ENCODE measurements at regions not wholly inside any gene's neighbourhood (a gene's known extent, or its start where the extent isn't known, plus 50 kb on each side); places are given as distances from the start of the nearest gene placed in this dataset.
"Not testable (repeated sequence)": the region's sequence is repeated elsewhere in the genome, so short reads cannot be mapped to it uniquely, and the experiment has no call there.

GRCh38 chr10:131363416-131363815 lies 51.9 kb upstream of the TCERG1L start:
- DNase-seq (ENCODE audit: low read depth): no peak

- DNase-seq (ENCODE audit: low read depth): no peak
These were observed 60.0 kb upstream of the TCERG1L start for GRCh38 chr10:131371571-131371970.

- DNase-seq (ENCODE audit: low read depth): no peak
These were observed 70.1 kb upstream of the TCERG1L start for GRCh38 chr10:131381576-131381975.

DNA sequence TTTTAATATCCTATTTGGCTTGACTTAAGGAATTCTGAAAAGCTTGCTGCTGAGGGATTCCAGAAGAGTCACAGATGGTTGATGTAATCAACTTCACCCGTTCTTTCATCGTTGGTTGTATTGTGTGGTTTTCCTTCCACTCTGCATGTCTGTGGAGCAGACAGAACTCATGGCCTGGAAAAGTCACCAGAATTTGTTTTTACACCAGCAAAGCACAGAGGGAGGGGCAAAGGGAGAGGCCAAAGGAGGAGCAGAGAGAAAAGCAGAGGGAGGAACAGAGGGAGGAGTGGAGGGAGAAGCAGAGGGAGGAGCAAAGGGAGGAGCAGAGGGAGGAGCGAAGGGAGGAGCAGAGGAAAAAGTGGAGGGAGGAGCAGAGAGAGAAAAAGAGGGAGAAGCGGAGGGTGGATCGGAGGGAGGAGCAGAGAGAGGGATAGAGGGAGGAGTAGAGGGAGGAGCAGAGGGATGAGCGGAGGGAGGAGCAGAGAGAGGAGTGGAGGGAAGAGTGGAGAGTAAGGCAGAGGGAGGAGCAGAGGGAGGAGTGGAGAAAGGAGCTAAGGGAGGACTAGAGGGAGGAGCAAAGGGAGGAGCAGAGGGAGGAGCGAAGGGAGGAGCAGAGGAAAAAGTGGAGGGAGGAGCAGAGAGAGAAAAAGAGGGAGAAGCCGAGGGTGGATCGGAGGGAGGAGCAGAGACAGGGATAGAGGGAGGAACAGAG lies 73.8 kb upstream of the TCERG1L start:
- DNase-seq (ENCODE audit: low read depth): not testable (repeated sequence)

GRCh38 chr10:131387018-131387529 lies 75.6 kb upstream of the TCERG1L start:
- DNase-seq (ENCODE audit: low read depth): no peak

DNA sequence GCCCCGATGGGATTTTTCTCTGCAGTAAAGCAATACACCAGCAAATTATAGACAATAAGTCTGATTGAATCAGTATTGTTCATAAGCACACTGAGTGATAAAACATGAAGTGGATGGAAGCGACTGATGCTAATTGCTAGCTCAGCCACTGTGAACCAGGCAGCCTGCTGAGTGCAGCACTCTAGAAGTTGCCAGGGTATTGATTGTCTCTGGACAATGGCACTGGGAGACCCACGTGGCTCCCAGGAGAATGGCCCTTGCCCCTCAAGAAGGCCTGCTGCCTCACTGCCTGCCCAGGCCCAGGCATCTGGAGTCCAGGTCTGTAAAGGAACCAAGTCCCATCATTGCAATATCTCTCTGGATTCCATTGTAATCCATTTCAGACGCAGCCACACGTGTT lies 80.4 kb upstream of the TCERG1L start:
- no peak for DNase-seq (ENCODE audit: low read depth)

DNA sequence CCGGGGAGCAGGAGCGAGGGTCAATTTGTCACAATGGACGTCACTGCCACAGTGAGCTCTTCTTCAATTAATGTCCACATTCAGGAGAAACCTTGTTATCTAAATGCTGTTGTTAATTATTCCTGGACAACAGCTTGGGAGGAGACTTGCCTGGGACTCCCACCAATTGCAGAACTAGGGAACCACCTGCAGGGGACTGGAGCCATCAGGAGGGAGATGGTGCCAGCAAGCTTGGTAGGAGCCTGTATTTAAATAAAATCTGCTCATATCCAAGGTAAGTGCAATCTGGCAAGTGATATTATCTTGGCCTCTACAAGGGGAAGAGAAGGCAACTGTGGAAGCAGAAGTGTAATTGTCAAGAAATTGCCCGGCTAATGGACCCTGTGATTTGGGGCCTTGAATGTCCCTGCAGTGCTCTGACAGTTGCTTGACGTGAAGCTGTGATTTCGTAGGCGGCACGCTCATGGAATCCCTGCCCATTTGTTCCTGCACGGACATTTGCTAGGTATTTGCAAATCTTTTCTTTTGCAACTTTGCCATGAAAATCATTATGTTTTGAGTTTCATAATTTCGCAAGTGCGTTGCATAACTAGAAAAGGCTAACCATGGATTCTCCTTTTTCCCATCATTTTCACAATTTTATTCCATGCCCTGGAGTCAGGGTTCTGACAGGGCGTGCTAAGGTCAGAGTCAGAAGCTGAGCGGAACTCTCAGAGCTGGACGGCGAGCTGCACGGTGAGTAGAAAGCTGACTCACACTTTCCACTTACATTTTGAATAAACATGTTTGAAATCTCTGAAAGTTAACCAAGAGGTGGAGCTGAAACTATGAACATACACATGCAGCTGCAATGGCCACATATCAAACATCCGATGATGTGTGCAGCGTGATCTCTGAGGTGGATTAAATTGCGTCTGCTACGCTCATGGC lies 84.9 kb upstream of the TCERG1L start:
- DNase-seq (ENCODE audit: low read depth): no peak

DNA sequence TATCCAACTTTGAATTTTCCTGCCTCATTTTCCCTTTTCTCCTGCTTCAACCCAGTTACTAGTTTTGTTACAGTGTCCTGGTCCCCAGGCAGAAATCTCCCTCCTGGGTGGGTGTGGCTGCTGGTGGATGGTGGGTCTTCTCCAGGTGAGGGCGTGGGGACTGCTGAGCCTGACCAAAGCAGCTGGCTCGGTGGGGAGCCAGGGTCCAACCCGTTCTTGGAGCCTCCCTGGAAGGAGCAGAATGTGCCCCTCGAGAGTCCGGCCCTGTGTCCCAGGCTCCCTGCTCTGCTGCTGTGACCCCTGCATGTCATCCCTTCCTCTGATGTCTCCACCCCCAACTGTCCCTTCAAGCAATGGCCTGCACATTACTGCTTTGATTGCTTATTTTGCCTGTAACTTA lies 86.6 kb upstream of the TCERG1L start:
- DNase-seq (ENCODE audit: low read depth): no peak

DNA sequence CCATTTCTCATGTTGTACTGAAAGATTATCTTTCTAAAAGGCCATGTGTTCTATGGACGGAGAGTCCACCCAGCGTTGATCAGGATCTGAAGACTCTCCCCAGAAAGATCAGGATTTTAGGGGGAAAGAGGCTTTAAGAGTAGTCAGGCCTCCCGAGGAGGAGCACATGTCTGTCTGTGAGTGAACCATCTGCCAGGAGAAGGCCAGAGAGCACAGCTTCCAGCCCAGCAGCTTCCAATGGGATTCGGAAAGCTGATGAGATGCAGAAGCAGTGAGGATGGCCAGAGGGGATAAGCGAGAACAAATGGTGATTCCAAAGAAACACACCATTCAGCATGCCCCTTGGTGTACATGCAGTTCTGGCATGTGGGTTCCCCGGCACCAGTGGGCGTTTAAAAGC lies 88.5 kb upstream of the TCERG1L start:
- DNase-seq (ENCODE audit: low read depth): no peak

- no peak for DNase-seq (ENCODE audit: low read depth)
These were observed 89.0 kb upstream of the TCERG1L start for GRCh38 chr10:131400513-131400912.

DNA sequence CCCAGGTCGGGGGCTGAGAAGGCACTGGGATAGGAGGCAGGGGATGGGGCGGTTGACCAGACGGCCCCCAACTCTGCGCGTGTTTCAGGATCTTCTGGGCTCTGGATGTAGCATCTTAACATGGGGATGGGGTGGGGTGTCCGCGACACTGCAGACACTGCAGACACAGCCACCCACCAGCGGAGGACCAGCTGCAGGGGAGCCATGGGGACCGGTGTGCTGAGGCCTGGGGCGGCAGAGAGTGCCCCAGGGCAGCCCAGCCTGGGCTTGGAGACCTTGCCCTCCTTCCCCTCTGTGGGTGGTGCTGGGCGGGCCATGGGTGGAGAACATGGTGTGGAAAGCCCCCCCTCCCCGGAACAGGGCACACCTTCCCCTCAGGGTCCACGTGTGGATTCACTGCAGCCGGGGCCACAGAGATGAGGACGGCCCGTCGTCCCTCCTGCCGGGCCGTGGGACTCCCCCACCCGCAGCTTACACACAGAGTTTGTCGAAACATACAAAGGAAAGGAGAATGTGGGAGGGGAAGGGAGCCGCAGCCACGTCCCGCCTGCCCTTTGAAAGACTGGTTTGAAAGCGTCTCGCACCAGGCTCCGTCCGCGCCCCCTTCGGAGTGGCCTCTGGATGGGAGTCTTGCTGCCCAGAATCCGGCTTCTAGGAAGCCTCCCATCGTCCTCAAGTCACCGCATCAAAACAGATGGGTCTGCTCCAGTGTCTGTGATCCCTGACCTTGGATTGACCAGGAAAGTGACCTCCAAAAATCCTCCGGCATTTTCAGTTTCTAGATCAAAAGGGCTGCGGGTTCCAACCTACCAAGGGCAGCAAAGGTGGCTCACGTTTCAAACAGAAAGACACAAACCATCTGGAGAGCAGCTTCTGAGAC lies 91.5 kb upstream of the TCERG1L start:
- DNase-seq (ENCODE audit: low read depth): no peak

DNA sequence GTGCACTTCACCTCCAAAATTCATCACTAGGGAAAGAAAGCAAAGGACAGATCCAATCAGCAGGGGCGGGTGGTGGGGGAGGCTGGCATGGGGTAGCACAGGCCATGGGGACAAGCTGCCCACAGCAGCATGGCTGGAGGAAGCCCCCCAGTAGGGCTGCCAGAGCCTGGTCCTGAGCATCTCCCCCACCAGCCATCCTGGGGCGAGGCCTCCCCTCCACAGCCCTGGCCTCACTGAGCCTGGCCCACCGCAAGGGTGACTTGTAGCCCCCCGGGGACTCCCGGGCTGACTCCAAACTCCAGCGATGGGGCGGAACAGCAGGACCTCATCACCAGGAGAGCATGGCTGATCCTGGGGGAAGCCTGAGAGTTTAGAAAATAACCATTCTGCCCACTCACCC lies 92.4 kb upstream of the TCERG1L start:
- no peak for DNase-seq (ENCODE audit: low read depth)

GRCh38 chr10:131404886-131405285 lies 93.4 kb upstream of the TCERG1L start:
- DNase-seq (ENCODE audit: low read depth): no peak

- no peak for DNase-seq (ENCODE audit: low read depth)
These were observed 95.3 kb upstream of the TCERG1L start for GRCh38 chr10:131406676-131407392.

GRCh38 chr10:131418681-131419080 lies 107.2 kb upstream of the TCERG1L start:
- no peak for DNase-seq (ENCODE audit: low read depth)

GRCh38 chr10:131419797-131420196 lies 108.3 kb upstream of the TCERG1L start:
- DNase-seq (ENCODE audit: low read depth): no peak

GRCh38 chr10:131420867-131421266 lies 109.3 kb upstream of the TCERG1L start:
- no peak for DNase-seq (ENCODE audit: low read depth)

DNA sequence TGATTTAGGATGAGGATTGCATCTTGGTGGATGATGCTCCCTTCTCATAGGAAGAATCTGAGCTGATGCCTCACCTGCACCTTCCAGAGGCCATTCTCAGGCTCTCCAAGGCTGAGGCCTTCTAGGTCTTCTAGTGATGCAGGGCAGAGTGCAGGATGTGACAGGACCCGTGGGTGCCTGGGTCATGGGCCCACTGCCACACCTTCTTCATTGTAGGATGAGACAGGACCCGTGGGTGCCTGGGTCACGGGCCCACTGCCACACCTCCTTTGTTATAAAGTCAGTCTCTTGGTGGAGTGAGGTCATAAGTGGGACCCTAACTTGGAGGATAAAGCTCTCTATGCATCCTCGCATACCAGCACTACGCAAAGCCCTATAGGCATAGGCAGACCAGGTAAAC lies 109.9 kb upstream of the TCERG1L start:
- DNase-seq (ENCODE audit: low read depth): no peak

DNA sequence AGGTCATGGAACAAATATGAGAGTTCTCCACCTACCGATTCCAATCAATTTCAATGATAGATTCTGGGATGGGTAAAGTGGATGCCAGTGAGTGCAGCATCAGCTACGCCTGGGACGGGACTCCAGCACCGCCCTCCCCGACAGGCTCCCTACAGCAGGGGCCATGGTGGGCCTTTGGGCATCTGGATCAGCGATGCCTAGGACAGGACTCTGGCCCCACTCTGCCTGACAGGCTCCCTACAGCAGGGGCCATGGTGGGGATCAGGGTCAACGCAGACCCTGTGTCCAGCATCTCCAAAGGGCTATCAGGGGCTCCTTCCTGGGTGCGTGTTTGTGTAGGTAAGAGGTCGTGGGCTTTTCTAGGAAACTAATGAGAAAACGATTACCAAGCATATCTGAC lies 111.2 kb upstream of the TCERG1L start:
- no peak for DNase-seq (ENCODE audit: low read depth)

GRCh38 chr10:131424053-131424452 lies 112.5 kb upstream of the TCERG1L start:
- DNase-seq (ENCODE audit: low read depth): no peak

GRCh38 chr10:131424836-131425491 lies 113.4 kb upstream of the TCERG1L start:
- DNase-seq (ENCODE audit: low read depth): no peak

Measured in HS-5 (cell line).